HL-60 (cell line): ENCODE measurements at regions not wholly inside any gene's neighbourhood (a gene's known extent, or its start where the extent isn't known, plus 50 kb on each side); places are given as distances from the start of the nearest gene placed in this dataset.

Experiments used
- GABPA ChIP-seq: IDR thresholded peaks from 2 replicates; pipeline ENCODE4 v1.6.1; 2012; ENCODE audit warnings: low read depth
- POLR2AphosphoS5 ChIP-seq: IDR thresholded peaks from 2 replicates; pipeline ENCODE4 v1.6.1; 2012; ENCODE audit warnings: low read depth
- SPI1 ChIP-seq: IDR thresholded peaks from 2 replicates; pipeline ENCODE4 v1.6.1; 2012; ENCODE audit warnings: low read depth, mild to moderate bottlenecking, borderline replicate concordance
- TF ChIP-seq, protein P1 (sequence below): IDR thresholded peaks from one replicate; pipeline ENCODE4 v1.5.1; 2011; ENCODE audit warnings: low read length, control low read depth, inconsistent platforms; ENCODE audit not compliant: insufficient read depth
- TF ChIP-seq, protein P2 (sequence below): IDR thresholded peaks from 2 replicates; pipeline ENCODE4 v1.6.1; 2012; ENCODE audit warnings: low read depth; ENCODE audit not compliant: insufficient replicate concordance

DNA sequence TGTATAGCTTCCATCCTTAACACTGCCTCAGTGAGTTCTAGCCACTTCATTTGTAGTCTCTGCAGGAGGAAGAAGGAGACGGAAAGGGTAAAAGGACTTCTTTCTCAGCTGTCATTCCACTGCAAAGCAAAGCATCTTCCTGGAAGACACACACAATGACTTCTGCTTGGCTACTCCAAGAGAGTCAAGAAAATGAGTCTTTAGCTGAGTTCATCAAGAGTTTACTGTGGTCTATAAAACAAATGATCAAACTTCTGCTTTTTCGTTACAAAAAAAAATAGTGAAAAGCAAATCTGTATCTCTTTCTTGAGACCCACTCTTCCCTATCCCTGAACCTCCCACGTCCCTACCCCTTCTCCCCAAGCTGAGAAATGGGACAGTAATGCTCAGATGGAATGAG lies 205.0 kb upstream of the AHR start:
- TF ChIP-seq, protein P1, sequence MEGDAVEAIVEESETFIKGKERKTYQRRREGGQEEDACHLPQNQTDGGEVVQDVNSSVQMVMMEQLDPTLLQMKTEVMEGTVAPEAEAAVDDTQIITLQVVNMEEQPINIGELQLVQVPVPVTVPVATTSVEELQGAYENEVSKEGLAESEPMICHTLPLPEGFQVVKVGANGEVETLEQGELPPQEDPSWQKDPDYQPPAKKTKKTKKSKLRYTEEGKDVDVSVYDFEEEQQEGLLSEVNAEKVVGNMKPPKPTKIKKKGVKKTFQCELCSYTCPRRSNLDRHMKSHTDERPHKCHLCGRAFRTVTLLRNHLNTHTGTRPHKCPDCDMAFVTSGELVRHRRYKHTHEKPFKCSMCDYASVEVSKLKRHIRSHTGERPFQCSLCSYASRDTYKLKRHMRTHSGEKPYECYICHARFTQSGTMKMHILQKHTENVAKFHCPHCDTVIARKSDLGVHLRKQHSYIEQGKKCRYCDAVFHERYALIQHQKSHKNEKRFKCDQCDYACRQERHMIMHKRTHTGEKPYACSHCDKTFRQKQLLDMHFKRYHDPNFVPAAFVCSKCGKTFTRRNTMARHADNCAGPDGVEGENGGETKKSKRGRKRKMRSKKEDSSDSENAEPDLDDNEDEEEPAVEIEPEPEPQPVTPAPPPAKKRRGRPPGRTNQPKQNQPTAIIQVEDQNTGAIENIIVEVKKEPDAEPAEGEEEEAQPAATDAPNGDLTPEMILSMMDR: no peak
- no peak for TF ChIP-seq POLR2AphosphoS5
- no peak for TF ChIP-seq GABPA
- no peak for TF ChIP-seq SPI1
- TF ChIP-seq, protein P2, sequence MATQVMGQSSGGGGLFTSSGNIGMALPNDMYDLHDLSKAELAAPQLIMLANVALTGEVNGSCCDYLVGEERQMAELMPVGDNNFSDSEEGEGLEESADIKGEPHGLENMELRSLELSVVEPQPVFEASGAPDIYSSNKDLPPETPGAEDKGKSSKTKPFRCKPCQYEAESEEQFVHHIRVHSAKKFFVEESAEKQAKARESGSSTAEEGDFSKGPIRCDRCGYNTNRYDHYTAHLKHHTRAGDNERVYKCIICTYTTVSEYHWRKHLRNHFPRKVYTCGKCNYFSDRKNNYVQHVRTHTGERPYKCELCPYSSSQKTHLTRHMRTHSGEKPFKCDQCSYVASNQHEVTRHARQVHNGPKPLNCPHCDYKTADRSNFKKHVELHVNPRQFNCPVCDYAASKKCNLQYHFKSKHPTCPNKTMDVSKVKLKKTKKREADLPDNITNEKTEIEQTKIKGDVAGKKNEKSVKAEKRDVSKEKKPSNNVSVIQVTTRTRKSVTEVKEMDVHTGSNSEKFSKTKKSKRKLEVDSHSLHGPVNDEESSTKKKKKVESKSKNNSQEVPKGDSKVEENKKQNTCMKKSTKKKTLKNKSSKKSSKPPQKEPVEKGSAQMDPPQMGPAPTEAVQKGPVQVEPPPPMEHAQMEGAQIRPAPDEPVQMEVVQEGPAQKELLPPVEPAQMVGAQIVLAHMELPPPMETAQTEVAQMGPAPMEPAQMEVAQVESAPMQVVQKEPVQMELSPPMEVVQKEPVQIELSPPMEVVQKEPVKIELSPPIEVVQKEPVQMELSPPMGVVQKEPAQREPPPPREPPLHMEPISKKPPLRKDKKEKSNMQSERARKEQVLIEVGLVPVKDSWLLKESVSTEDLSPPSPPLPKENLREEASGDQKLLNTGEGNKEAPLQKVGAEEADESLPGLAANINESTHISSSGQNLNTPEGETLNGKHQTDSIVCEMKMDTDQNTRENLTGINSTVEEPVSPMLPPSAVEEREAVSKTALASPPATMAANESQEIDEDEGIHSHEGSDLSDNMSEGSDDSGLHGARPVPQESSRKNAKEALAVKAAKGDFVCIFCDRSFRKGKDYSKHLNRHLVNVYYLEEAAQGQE: no peak
